ENCODE measurements at regions not wholly inside any gene's neighbourhood (a gene's known extent, or its start where the extent isn't known, plus 50 kb on each side); places are given as distances from the start of the nearest gene placed in this dataset.

DNA sequence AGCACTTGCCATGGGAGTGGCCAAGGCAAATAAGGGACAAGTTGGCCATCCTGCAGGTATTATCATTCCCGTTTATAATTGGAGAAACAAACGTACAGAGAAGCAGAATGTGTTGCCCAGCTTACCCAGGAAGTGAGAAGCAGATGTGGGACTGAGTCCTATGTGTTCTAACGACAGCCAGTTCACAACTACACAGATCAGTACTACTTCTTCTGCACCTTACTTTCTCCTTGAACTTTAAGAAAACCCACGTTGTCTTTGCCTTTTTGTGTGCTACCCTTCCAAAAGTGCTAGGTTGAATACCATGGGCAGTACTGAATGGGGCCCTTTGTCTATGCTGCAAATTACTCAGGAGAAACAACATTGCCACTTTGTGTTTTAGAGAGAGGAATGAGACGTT is 62.8 kb upstream of the BLID start:
- Histone ChIP-seq H3K4me1 (ENCODE audit: control insufficient read depth in 4 of 4, insufficient read depth in 4 of 4, low read length in 3 of 4) (no peaks in the 10 kb centered on the region), H3K9me3 (ENCODE audit: control insufficient read depth in 4 of 4, low read length in 3 of 4) (no peaks in the 10 kb centered on the region), H3K4me3 (ENCODE audit: low read depth in 1 of 3, low read length in 3 of 3) (no peak overlapping the region), H3K27me3 (ENCODE audit: control insufficient read depth in 4 of 4, insufficient read depth in 4 of 4, low read length in 3 of 4) (no peaks in the 10 kb centered on the region), H3K36me3 (ENCODE audit: control insufficient read depth in 4 of 4, insufficient read depth in 3 of 4, low read depth in 1 of 4, low read length in 3 of 4) (no peaks in the 10 kb centered on the region), H3K27ac (ENCODE audit: low read depth in 1 of 2, low read length in 2 of 2) (no peak overlapping the region), H3K9ac (ENCODE audit: low read depth in 1 of 2, low read length in 2 of 2) (no peak overlapping the region)
- WGBS: 76% methylated on average over 5 of the region's 5 CpGs
- no peak for DNase-seq (ENCODE audit: low spot score)
- TF ChIP-seq REST (IDR thresholded peaks at IDR 0.05) (no peak), MAX (IDR thresholded peaks at IDR 0.05) (no peak), YY1 (IDR thresholded peaks at IDR 0.05) (no peak), FOXA2 (IDR thresholded peaks at IDR 0.05) (no peak), TAF1 (conservative IDR thresholded peaks at IDR 0.05) (no peak), ZBTB33 (IDR thresholded peaks at IDR 0.05) (no peak), RAD21 (IDR thresholded peaks at IDR 0.05) (no peak), HNF4G (IDR thresholded peaks at IDR 0.05) (no peak), GABPA (IDR thresholded peaks at IDR 0.05 in 1 of 2, conservative IDR thresholded peaks at IDR 0.05 in 1 of 2) (no peak), SP1 (IDR thresholded peaks at IDR 0.05) (no peak), NR2F2 (IDR thresholded peaks at IDR 0.05) (no peak), FOXA1 (IDR thresholded peaks at IDR 0.05) (no peak)
- TF ChIP-seq, protein P1, sequence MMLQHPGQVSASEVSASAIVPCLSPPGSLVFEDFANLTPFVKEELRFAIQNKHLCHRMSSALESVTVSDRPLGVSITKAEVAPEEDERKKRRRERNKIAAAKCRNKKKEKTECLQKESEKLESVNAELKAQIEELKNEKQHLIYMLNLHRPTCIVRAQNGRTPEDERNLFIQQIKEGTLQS (IDR thresholded peaks at IDR 0.05): no peak
- TF ChIP-seq, protein P2, sequence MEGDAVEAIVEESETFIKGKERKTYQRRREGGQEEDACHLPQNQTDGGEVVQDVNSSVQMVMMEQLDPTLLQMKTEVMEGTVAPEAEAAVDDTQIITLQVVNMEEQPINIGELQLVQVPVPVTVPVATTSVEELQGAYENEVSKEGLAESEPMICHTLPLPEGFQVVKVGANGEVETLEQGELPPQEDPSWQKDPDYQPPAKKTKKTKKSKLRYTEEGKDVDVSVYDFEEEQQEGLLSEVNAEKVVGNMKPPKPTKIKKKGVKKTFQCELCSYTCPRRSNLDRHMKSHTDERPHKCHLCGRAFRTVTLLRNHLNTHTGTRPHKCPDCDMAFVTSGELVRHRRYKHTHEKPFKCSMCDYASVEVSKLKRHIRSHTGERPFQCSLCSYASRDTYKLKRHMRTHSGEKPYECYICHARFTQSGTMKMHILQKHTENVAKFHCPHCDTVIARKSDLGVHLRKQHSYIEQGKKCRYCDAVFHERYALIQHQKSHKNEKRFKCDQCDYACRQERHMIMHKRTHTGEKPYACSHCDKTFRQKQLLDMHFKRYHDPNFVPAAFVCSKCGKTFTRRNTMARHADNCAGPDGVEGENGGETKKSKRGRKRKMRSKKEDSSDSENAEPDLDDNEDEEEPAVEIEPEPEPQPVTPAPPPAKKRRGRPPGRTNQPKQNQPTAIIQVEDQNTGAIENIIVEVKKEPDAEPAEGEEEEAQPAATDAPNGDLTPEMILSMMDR (IDR thresholded peaks at IDR 0.05; ENCODE audit: low read depth, low read length, missing input control): no peak

DNA sequence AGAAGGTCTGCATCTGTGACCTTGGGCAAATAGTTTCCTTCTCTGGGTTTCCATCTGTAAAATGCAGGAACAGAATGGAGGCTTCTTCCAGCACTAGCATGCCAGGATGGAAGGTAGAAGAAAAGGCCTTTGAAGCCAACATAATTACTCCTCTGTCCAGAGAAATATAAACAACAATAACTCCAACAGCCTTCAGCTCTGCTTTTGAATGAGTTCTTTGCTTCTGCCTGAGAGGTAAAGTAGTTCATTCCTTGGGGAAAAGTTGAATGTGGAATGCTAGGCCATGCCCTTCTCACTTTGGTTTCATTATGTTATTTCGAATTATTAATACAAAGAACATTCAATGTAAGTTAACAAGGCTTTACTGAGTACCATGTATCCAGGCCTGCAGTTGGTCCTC is 61.2 kb upstream of the BLID start:
- Histone ChIP-seq H3K27me3 (ENCODE audit: control insufficient read depth in 4 of 4, insufficient read depth in 4 of 4, low read length in 3 of 4) (no peaks in the 10 kb centered on the region), H3K4me3 (ENCODE audit: low read depth in 1 of 3, low read length in 3 of 3) (no peak overlapping the region), H3K36me3 (ENCODE audit: control insufficient read depth in 4 of 4, insufficient read depth in 3 of 4, low read depth in 1 of 4, low read length in 3 of 4) (no peaks in the 10 kb centered on the region), H3K27ac (ENCODE audit: low read depth in 1 of 2, low read length in 2 of 2) (no peak overlapping the region), H3K9ac (ENCODE audit: low read depth in 1 of 2, low read length in 2 of 2) (no peak overlapping the region), H3K9me3 (ENCODE audit: control insufficient read depth in 4 of 4, low read length in 3 of 4) (no peaks in the 10 kb centered on the region), H3K4me1 (ENCODE audit: control insufficient read depth in 4 of 4, insufficient read depth in 4 of 4, low read length in 3 of 4) (no peaks in the 10 kb centered on the region)
- WGBS: 92% methylated on average over 1 of the region's 1 CpG
- DNase-seq (ENCODE audit: low spot score): no peak
- TF ChIP-seq RAD21 (IDR thresholded peaks at IDR 0.05) (no peak), EGR1 (IDR thresholded peaks at IDR 0.05; ENCODE audit: low read depth in 2 of 2) (no peak), FOXA1 (IDR thresholded peaks at IDR 0.05) (no peak), HNF4A (conservative IDR thresholded peaks at IDR 0.05) (no peak), TAF1 (conservative IDR thresholded peaks at IDR 0.05) (no peak), HNF4G (IDR thresholded peaks at IDR 0.05) (no peak), YY1 (IDR thresholded peaks at IDR 0.05) (no peak), FOXA2 (IDR thresholded peaks at IDR 0.05) (no peak), MAX (IDR thresholded peaks at IDR 0.05) (no peak), NR2F2 (IDR thresholded peaks at IDR 0.05) (no peak)
- TF ChIP-seq, protein P2 (IDR thresholded peaks at IDR 0.05; ENCODE audit: low read depth, low read length, missing input control): no peak
- TF ChIP-seq, protein P1 (IDR thresholded peaks at IDR 0.05): no peak
